ENCODE measurements at regions not wholly inside any gene's neighbourhood (a gene's known extent, or its start where the extent isn't known, plus 50 kb on each side); places are given as distances from the start of the nearest gene placed in this dataset.

GRCh38 chr10:108048898-108049297 lies 884.4 kb upstream of the SORCS1 start (continued):
- TF ChIP-seq HIC1 (tag by site-specific recombination; IDR thresholded peaks at IDR 0.05) (no peak), ZNF629 (tag by site-specific recombination; IDR thresholded peaks at IDR 0.05) (no peak), KLF9 (tag by site-specific recombination; IDR thresholded peaks at IDR 0.05; ENCODE audit: low read depth) (no peak), GLI4 (tag by site-specific recombination; IDR thresholded peaks at IDR 0.05) (no peak), ZNF404 (tag by site-specific recombination; IDR thresholded peaks at IDR 0.05) (no peak), ZEB2 (tag by site-specific recombination; IDR thresholded peaks at IDR 0.05) (no peak), ZNF791 (tag by site-specific recombination; IDR thresholded peaks at IDR 0.05) (no peak), ZBTB49 (tag by site-specific recombination; IDR thresholded peaks at IDR 0.05; ENCODE audit: low read depth) (no peak)

GRCh38 chr10:108039821-108040584 lies 875.5 kb upstream of the SORCS1 start:
- Histone ChIP-seq H3K4me3 (ENCODE audit: low read depth, low read length) (no peak overlapping the region), H3K27ac (ENCODE audit: extremely low read depth, low read depth, low read length) (no peak overlapping the region), H3K4me1 (ENCODE audit: control insufficient read depth, insufficient read depth, low read length) (no peaks in the 10 kb centered on the region), H3K9me3 (ENCODE audit: control insufficient read depth, insufficient read depth, low read depth, low read length) (no peaks in the 10 kb centered on the region), H3K36me3 (ENCODE audit: control insufficient read depth in 2 of 2, insufficient read depth in 1 of 2, low read length in 2 of 2) (no peaks in the 10 kb centered on the region)
- TF ChIP-seq ZNF174 (tag by site-specific recombination; IDR thresholded peaks at IDR 0.05) (no peak), SETDB1 (IDR thresholded peaks at IDR 0.05; ENCODE audit: insufficient read length, low read length) (peak; percentile 86)
- POLR2A ChIA-PET = no interaction called here
- CTCF ChIA-PET = no interaction called here

- no peak for TF ChIP-seq YY2 (tag by site-specific recombination; IDR thresholded peaks at IDR 0.05)
- TF ChIP-seq SP3 (tag by site-specific recombination; IDR thresholded peaks at IDR 0.05) = no peak
- Histone ChIP-seq H3K4me3 (ENCODE audit: low read depth, low read length) (no peak overlapping the region), H3K4me1 (ENCODE audit: control insufficient read depth, insufficient read depth, low read length) (no peaks in the 10 kb centered on the region), H3K27ac (ENCODE audit: extremely low read depth, low read depth, low read length) (no peak overlapping the region), H3K36me3 (ENCODE audit: control insufficient read depth in 2 of 2, insufficient read depth in 1 of 2, low read length in 2 of 2) (no peaks in the 10 kb centered on the region), H3K9me3 (ENCODE audit: control insufficient read depth, insufficient read depth, low read depth, low read length) (no peaks in the 10 kb centered on the region)
- ChIA-PET POLR2A (no interaction called here), CTCF (no interaction called here)
These were observed 872.6 kb upstream of the SORCS1 start for GRCh38 chr10:108037061-108037460.

GRCh38 chr10:108036265-108036664 lies 871.8 kb upstream of the SORCS1 start:
- ChIA-PET CTCF (interaction anchor here (0.5 to 0.7 kb wide), 3 partner anchors 27 to 500 kb away, joined by 3 to 4 read pairs (median 3); no protein-coding TSS in a partner anchor), POLR2A (no interaction called here)
- Histone ChIP-seq H3K36me3 (ENCODE audit: control insufficient read depth in 2 of 2, insufficient read depth in 1 of 2, low read length in 2 of 2) (no peaks in the 10 kb centered on the region), H3K27ac (ENCODE audit: extremely low read depth, low read depth, low read length) (no peak overlapping the region), H3K9me3 (ENCODE audit: control insufficient read depth, insufficient read depth, low read depth, low read length) (no peaks in the 10 kb centered on the region), H3K4me3 (ENCODE audit: low read depth, low read length) (no peak overlapping the region), H3K4me1 (ENCODE audit: control insufficient read depth, insufficient read depth, low read length) (no peaks in the 10 kb centered on the region)
- TF ChIP-seq ZNF184 (tag by site-specific recombination; IDR thresholded peaks at IDR 0.05) (no peak), HOXC10 (CRISPR knock-in tag; IDR thresholded peaks at IDR 0.05) (no peak), ZBTB6 (tag by site-specific recombination; IDR thresholded peaks at IDR 0.05) (no peak), BCL11A (tag by site-specific recombination; IDR thresholded peaks at IDR 0.05; ENCODE audit: low read depth) (no peak), ZNF302 (tag by site-specific recombination; IDR thresholded peaks at IDR 0.05; ENCODE audit: low read depth) (no peak), ZNF558 (tag by site-specific recombination; IDR thresholded peaks at IDR 0.05) (no peak), ZNF350 (tag by site-specific recombination; IDR thresholded peaks at IDR 0.05) (no peak), ZNF670 (tag by site-specific recombination; IDR thresholded peaks at IDR 0.05; ENCODE audit: low read depth) (no peak)
